Right forelimb (tissue), 1 donor: ENCODE measurements at regions not wholly inside any gene's neighbourhood (a gene's known extent, or its start where the extent isn't known, plus 50 kb on each side); places are given as distances from the start of the nearest gene placed in this dataset.
"Not testable (repeated sequence)": the region's sequence is repeated elsewhere in the genome, so short reads cannot be mapped to it uniquely, and the experiment has no call there.

ENCODE experiments used
- DNase-seq: peaks from one replicate; pipeline ENCODE4 v3.0.0-alpha.2; 2018

DNA sequence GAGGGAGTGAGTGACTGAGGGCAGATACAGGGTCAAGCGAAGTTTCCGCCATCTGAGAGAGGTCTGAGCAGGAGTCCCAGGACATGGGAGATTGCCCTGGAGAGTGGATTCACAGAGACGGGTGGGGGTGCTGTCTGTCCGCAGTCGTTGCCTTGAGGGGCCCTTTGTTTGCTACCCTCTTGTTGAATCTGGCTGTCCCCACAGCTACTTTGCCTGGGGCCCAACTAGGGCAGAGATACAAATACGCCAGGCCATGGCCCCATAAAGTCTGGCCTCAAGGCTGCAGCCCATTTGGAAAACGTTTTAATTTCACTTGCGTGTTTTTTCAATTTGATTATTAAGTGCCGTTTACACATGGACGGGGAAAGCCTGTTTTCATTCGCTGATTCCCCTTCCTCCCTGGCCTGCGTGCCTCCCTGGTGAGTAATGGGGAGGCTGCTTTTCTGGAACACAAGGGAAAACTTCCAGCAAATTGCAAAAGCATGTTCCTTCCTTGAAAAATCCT lies 134.4 kb downstream of the SMIM20 start:
- DNase-seq = peak; percentile 79

DNA sequence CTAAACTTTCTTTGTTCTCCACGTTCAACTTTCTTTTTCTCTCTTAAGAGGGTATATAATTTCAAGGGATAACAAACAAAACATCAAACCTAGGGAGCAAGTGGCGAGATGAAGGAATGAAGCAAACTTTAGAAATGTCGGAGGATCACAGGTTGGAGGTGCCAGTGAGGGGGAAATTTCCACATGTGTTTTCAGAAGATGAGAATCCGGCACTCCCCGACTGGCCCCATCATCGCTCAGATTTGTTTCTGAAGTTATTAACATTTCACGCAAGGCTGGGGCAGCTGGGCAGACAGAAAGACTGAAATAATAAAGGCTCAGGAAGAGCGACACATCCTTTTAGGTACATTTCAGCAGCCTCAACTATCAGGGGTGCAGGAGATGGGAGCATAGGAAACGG lies 134.9 kb downstream of the SMIM20 start:
- peak; percentile 74 for DNase-seq

DNA sequence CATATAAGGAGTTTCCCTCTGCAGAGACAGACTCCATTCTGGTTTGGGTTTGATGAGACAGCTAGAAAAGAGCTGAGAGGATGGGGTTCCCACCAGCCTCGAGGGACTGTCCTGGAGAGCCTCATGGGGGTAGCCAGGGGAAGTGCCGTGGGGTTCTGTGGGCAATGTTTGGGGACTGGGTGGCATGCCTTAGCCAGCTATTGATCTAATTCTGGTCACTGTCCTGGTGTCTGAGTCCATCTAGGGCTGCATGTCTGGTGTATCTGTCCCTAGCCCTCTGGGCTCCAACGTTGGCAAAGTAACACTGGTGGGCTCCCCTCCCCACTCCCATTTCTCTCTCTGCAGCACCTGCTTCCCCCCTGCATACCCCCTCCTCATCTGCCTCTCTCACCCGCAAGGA lies 135.4 kb downstream of the SMIM20 start:
- no peak for DNase-seq

DNA sequence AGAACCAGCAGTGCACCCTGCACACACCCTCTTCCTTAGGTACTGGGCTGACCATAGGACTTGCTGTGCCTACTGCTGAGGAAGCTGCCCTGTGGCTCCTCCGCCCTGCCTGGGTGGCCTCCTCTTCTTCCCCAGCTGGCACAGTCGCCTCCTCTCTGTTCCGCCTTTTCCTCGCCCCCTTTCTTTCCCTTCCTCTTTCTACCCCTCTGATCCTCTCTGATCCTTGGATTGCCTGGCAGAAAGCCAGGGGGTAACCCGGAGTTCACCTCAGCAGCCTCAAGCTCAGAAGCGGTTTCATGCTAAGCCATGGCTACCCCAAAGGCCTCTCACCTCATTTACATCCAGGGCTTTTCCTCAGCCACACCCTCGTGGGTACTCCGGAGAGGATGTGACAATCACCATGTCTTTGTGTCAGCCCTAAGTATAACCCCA lies 136.2 kb downstream of the SMIM20 start:
- no peak for DNase-seq

DNA sequence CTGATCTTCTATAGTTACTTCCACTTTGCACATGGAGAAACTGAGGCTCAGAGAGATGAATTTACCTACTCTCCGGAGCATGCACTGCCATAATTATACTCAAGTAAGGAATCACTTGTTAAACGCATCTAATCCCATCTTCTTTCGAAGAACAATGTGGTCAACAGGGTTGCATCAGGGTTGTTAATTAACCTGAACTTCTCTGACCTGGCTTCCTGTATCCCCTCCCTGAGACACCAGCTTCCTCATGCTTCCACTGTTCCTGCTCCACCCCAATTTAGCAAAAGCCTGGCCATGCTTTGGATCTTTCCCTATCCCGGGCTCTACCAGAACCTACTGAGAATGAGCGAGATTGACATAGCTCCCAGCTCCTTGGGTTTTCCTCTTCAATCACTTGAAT lies 136.7 kb downstream of the SMIM20 start:
- DNase-seq = no peak

DNA sequence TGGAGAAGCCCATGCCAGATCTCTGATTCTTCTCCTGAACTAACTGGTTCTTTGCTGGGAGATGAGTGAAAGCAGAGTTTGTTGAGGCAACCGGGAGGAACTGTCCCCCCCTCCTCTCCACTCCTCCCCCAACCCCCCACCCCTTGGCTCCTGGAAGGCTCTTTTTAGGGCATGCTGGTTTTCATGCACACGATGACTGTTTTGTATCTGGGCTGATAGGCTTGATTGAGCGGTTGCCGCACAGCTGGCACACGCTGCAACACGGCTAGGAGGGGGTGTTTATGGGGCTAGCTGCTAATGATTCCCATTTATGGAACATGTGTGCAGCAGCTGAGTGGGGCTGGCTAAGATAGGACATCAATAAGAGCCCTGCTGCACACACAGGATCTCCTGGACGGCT lies 137.2 kb downstream of the SMIM20 start:
- DNase-seq = no peak

DNA sequence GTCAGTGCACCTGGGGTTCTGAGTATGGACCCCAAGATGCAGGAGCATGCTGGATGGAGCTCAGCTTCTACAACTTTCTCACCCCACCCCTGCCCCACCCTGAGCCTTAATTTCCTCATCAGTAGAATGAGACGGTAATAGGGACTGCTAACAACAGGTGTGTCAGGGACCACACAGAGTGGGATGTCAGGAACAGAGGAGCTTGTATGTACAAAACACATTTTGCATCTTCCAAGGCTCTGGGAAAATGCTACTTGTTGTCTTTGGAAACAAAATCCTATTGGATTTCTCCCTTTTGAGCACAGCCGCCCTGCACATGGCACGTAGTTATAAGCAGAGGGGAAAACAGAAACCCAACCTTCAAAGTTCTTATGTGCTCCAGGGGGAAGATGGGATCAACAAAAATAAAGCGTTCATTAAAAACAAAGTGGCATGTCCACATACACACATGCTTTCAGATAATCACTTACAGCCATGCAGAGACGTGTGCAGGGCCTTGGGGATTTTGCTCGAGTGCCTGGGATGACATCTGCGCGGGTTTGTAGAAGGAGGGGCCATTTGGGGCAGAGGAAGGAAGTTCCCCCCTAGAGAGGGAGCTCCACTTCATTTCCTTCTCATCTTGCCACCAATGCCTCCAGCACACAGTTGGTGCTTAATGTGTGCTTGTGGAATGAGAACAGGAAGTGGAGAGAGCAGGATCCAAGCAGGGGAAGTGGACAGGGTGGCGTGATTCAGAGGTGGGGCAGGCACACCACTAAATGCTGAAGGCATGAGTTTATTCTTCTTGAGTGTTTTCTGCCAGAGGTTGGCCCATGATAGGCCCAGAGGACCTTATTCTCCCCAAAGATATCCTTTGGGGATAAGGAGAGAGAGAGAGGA lies 138.9 kb downstream of the SMIM20 start:
- no peak for DNase-seq

DNA sequence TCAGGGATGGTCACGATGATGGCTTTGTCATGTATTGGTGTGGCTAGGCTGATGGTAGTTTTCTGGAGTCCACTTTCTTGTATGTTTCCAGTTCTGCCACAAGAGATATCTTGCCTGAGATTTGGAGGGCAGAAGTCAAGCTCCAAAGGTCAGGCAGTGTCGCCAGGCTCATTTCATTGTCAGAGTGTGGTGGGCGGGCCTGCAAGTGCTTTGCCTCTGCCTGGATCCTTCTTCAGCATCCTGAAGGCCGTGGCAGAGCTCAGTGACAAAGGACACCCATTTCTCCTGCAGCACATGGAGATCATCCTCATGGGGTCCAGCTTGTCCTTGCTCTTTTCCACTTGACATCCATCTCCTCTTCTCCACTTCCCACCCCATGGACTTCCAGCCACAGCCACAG lies 139.7 kb downstream of the SMIM20 start:
- DNase-seq = no peak

DNA sequence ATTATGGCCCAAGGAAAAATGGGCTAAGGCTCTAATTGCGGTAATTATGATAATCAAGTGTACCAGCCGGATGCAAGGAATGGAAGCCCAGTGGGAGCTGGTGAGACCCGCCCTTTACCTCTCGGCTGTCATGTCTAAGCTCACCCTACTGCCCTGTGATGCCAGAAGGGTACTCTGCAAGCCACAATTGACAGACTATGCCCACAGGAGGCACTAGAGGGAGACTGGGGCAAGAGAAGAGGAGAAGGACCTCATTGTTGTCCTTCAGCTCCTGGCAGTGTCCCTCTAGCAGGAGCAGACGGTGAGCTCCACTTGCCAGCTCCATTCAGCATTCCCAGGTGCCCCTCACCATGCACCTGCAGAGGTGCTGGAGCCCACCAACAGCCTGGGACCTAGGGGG lies 141.8 kb downstream of the SMIM20 start:
- no peak for DNase-seq

DNA sequence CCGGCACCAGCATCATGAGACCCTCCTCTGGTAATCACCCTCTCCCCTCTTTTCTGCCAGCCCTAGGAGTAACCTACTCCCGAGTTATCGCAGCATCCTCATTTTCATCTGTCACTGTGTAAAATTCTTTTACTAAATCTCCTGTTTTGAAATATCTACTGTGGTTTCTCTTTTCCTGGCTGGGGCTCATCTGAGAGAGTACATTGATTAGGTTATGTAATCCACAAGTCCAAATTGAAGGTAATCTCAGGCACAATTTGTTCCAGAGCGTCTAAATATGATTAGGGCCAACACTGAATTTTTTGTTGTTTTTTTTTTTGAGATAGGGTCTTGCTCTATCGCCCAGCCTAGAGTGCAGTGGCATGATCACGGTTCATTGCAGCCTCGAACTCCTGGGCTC lies 142.4 kb downstream of the SMIM20 start:
- no peak for DNase-seq

DNA sequence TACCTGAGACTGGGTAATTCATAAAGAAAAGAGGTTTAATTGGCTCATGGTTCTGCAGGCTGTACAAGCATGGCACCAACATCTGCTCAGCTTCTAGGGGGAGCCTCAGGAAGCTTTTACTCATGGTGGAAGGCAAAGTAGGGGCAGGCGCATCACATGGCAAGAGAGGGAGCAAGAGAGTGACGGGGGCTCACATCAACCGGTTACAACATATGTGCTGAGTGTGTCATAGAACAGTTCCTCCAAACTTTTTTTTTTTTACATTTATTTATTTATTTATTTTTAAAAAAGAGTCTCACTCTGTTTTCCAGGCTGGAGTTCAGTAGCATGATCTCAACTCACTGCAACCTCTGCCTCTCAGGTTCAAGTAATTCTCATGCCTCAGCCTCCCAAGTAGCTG lies 143.8 kb downstream of the SMIM20 start:
- not testable (repeated sequence) for DNase-seq

DNA sequence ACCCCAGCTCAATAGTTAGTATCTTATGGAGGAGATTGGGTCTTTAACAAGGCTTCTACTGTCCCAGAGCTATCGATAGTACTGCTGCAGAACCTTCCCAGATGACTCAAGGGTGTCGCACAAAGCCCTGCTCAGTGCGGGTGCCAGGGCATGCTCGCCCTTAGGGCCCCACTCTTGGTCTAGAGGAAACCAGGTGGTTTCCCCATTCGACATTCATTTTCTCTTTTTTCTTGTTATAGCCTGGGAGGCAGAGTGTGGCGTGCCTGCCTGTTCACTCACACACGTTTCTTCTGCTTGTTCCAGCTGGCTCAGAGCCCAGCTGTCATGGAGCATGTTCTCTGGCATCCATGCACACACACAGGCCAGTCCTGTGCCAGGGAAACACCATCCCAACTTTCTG lies 144.5 kb downstream of the SMIM20 start:
- no peak for DNase-seq

DNA sequence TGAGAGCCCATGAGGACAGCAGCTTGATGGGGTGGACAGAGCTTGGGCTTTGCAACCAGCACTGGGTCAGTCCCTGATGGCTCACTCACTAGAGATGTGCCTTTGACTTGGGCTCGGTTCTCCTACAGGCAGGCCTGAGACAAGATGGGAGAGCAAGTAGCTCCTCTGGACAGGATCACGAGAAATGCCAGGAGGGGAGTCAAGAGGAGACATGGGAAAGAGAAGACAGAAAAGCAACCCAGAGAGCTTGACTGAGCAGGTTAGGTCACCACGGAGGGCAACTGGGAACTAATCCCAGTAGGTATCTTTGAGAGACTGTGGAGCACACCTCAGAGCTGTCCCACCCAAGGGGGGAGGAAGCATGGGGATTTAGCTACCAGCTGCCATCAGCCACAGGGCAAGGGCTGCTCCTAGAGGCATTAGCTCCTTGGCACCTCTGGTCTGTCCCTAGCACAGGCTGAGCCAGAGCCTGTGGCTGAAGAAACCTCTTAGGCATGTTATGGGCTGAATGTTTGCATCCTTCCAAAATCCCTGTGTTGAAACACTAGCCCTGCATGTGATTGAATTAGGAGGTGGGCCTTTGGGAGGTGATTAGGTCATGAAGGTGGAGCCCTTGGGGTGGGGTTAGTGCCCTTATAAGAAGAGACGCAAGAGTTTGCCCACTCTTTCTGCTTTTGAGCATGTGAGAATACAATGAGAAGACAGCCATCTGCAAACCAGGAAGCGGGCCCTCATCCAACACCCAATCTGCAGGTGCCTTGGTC lies 145.6 kb downstream of the SMIM20 start:
- no peak for DNase-seq

DNA sequence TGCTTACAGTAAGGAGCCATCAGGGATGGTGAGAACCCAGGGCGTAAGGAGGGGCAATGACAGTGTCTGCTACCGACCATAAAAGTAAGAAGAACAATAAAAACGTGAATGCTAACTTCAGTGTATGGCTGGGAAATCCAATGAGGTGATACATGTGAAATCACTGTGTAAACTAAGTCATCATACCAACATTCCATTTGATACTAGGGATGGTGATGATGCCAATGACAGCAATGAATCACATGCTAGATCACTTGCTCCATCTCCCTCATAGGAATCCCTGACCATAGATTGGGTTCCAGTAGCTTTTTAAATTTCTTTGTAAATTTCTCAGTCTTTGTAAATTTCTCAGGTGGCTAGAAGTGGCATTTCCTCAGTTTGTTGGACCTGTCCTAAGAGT lies 146.3 kb downstream of the SMIM20 start:
- no peak for DNase-seq

DNA sequence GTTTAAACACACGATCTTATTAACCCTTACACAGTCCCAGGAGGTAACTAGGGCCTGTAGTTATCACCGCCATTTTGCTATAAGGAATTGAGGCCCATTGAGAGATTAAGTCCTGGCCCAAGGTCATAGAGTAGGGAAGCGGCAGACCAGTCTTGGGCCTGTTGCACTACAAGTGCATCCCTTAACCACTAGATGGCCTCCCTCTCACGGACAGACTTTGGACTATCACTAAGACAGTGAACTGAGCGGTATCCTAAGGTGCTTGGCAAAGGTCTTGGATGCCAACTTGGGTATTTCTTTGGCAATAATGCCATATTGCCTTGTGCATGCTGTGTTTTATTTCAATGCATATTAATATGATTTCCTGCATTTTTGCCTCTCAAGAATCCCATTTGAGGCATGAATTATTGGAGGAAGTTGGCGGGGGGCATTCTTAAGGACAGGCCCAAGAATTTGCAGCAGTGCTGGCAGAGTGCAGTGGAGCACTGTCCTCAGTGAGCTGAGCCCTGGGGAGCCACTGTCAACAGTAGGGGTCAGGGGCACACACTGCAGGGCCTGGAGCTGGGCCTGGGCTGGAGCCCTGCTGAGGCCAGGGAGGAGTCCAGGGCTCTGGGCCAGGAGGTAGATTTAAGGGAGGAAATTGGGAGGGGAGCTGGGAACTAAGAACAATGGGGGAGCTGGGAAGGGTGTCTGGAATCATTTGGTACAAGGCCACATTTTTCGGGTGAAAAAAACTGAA lies 147.4 kb downstream of the SMIM20 start:
- no peak for DNase-seq

DNA sequence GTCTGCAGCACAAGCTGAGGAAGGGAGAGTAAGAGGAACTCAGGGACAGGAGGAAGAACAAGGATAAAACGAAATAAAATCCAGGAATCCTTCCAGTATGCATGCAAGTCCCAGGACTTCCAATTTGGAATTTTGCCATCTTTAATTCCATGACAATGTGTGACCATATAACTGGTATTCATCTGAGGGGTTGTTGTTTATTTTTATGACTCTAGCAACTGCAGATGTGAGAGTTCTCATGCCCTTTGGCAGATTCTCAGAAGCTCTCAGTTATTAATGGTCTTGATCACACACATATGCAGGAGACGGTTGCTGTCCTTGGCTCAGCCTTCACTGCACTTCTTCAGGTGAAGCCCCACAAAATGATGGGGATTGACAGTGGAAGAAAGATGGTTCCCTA lies 148.2 kb downstream of the SMIM20 start:
- no peak for DNase-seq

DNA sequence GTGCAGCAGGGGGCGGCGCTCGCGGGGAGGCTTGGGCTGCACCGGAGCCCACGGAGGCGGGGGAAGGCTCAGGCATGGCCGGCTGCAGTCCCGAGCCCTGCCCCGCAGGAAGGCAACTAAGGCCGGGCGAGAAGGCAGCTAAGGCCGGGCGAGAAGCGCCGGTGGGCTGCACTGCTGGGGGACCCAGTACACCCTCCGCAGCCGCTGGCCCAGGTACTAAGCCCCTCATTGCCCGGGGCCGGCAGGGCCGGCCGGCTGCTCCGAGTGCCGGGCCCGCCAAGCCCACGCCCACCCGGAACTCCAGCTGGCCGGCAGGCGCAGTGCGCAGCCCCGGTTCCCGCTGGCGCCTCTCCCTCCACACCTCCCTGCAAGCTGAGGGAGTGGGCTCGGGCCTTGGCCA lies 150.0 kb downstream of the SMIM20 start:
- not testable (repeated sequence) for DNase-seq

DNA sequence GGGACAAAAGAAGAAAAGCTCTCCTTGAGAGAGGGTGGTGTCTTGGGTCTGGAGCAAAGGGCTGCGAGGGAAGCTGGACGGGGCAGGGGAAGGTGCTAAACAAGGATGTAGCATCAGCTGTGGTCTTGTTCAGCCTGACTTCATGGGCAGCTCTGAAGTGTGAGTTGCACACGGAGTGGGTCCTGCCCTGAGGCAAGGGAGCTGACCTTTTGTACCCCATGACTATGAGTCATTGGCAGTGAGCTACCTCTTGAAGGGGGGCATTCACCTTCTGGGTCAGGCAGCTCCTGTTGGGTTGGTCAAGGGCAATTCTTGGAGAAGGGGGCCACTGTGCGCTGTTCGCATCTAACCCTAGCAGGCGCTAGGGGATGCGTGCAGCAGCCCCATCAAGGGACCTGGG lies 151.8 kb downstream of the SMIM20 start:
- DNase-seq = no peak

DNA sequence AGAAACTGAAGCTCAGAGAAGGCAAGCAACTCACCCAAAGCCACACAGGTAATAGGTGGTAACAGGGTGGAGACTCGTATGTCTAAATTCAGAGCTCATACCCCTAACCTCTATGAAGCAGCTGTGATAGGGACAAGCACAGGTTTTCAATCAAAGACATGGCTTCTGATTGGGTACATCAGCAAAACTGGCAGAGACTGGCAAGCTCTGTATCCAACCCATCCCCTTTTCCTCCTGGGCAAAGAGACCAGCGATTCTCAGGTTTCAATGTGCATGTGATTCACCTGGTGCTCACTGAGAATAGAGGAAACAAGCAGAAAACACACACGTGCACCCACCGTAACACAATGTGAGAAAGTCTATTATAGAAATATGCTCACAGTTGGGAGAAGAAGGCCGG lies 153.0 kb downstream of the SMIM20 start:
- DNase-seq = no peak

DNA sequence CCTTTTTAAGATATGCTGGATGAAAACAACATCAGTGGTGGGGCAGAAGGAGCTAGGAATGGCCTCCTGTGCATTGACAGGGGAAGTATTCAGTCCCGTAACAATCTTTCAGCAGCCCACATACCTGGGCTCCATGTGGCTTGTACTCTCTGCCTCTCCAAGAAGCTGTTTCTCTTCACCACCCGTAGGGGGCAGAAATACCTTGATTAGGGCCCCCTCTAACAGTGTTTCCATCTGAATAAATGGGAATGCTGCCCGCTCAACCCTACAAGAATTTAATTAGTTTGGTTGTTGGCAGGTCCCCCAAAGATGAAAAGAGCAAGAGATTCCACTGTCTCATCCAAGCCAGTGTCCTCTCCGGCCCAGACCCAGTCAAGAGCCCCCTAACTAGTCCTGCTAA lies 155.2 kb downstream of the SMIM20 start:
- no peak for DNase-seq

DNA sequence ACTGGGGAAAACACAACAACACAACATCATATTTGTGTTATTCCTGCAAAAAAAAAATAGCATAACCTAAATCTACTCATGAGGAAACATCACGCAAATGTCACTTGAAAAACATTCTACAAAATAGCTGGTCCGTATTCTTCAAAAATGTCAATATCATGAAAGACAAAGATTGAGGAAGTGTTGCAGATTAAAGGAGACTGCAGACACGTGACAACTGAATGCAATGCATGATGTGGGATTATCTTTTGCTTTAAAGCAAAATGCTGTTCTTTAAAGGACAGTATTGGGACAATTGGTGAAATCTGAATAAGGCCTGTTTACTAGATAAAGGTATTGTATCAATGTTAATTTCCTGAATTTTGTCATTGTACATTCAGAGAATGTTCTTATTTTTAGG lies 157.7 kb downstream of the SMIM20 start:
- no peak for DNase-seq

DNA sequence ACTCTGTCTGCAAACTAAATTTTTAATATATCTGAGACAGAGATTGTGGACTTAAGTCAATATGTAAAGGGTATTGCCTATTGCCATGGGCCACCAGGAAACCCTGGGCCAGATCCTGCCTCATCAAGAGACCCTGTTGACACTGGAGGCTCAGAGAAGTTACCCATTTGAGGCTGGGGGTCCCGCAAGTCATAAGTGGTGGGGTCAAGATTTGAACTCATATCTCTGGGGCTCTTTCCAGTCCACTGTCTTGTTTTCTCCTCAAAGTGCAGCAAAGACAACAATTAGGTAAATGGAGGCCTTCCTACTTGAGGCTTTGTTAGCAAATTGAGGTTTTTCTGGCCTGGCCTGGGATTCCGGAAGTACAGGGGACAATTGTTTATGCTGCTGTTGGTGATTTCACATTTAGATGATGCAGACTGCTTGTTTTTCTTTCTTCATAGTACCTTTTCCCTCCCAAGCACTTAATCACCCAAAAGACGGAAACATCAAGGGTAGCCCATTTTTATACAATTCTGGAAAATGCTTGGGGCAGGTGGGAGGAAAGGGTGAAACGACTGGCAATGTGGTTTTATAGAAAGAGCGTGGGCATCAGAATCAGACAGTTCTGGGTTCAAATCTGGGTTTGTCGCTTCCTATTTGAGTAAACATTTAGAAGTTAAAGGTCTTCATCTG lies 160.0 kb downstream of the SMIM20 start:
- DNase-seq = no peak
